H9 (cell line): ENCODE measurements at regions not wholly inside any gene's neighbourhood (a gene's known extent, or its start where the extent isn't known, plus 50 kb on each side); places are given as distances from the start of the nearest gene placed in this dataset.

Experiments
- DNase-seq: peaks from one replicate; pipeline ENCODE4 v3.0.0-alpha.2; 2017
- H2AFZ ChIP-seq: one replicate; pipeline ENCODE4 v1.6.1; 2013; ENCODE audit warnings: mild to moderate bottlenecking, low read length, control low read depth, moderate library complexity
- H2AK5ac ChIP-seq: 2 replicates; pipeline ENCODE4 v1.6.1; 2013; ENCODE audit warnings: low read length, control low read depth, mixed read lengths; ENCODE audit not compliant: insufficient read length
- H2BK120ac ChIP-seq: one replicate; pipeline ENCODE4 v1.6.1; 2013; ENCODE audit warnings: low read depth, mild to moderate bottlenecking, low read length, control low read depth, inconsistent platforms; ENCODE audit not compliant: poor library complexity, severe bottlenecking
- H2BK12ac ChIP-seq: 2 replicates; pipeline ENCODE4 v1.6.1; 2013; ENCODE audit warnings: low read length, control low read depth, mixed read lengths, low read depth; ENCODE audit not compliant: insufficient read length
- H2BK15ac ChIP-seq: 2 replicates; pipeline ENCODE4 v1.6.1; 2013; ENCODE audit warnings: low read depth, low read length, control low read depth
- H2BK20ac ChIP-seq: one replicate; pipeline ENCODE4 v1.6.1; 2013; ENCODE audit warnings: low read depth, mild to moderate bottlenecking, low read length, control low read depth, inconsistent platforms; ENCODE audit not compliant: poor library complexity, severe bottlenecking
- H2BK5ac ChIP-seq: 2 replicates; pipeline ENCODE4 v1.6.1; 2013; ENCODE audit warnings: low read length, control low read depth, mixed read lengths; ENCODE audit not compliant: insufficient read length
- H3K14ac ChIP-seq: 2 replicates; pipeline ENCODE4 v1.6.1; 2013; ENCODE audit warnings: low read length, control low read depth; ENCODE audit not compliant: insufficient read depth
- H3K18ac ChIP-seq: 2 replicates; pipeline ENCODE4 v1.6.1; 2013; ENCODE audit warnings: low read depth, mild to moderate bottlenecking, mixed read lengths, low read length, control low read depth; ENCODE audit not compliant: insufficient read length
- H3K23ac ChIP-seq: 2 replicates; pipeline ENCODE4 v1.6.1; 2013; ENCODE audit warnings: low read length, control low read depth, mixed read lengths, low read depth; ENCODE audit not compliant: insufficient read length
- H3K23me2 ChIP-seq: 2 replicates; pipeline ENCODE4 v1.6.1; 2013; ENCODE audit warnings: low read depth, mild to moderate bottlenecking, mixed read lengths, low read length, control low read depth; ENCODE audit not compliant: insufficient read length, poor library complexity, severe bottlenecking
- H3K27ac ChIP-seq: 2 replicates; pipeline ENCODE4 v1.5.1; 2013; ENCODE audit warnings: low read length, control low read depth, mixed read lengths, low read depth; ENCODE audit not compliant: insufficient read length
- H3K27me3 ChIP-seq: 2 replicates; pipeline ENCODE4 v1.6.1; 2013; ENCODE audit warnings: low read length, control low read depth, inconsistent platforms; ENCODE audit not compliant: insufficient read depth
- H3K4ac ChIP-seq: 2 replicates; pipeline ENCODE4 v1.6.1; 2013; ENCODE audit warnings: low read depth, mild to moderate bottlenecking, control low read depth, inconsistent platforms, low read length, moderate library complexity
- H3K4me1 ChIP-seq: 2 replicates; pipeline ENCODE4 v1.6.1; 2013; ENCODE audit warnings: low read length, control low read depth, inconsistent platforms; ENCODE audit not compliant: insufficient read depth
- H3K4me2 ChIP-seq: 2 replicates; pipeline ENCODE4 v1.6.1; 2013; ENCODE audit warnings: low read length, control low read depth, mixed read lengths; ENCODE audit not compliant: insufficient read length, insufficient read depth
- H3K56ac ChIP-seq: 2 replicates; pipeline ENCODE4 v1.6.1; 2013; ENCODE audit warnings: low read depth, mild to moderate bottlenecking, mixed read lengths, low read length, control low read depth; ENCODE audit not compliant: insufficient read length
- H3K79me1 ChIP-seq: 2 replicates; pipeline ENCODE4 v1.6.1; 2013; ENCODE audit warnings: low read depth, mild to moderate bottlenecking, moderate library complexity, low read length, control low read depth, inconsistent platforms; ENCODE audit not compliant: insufficient read depth, poor library complexity, severe bottlenecking
- H3K79me2 ChIP-seq: 2 replicates; pipeline ENCODE4 v1.6.1; 2013; ENCODE audit warnings: low read length, control low read depth, inconsistent platforms; ENCODE audit not compliant: insufficient read depth
- H3K9ac ChIP-seq: 2 replicates; pipeline ENCODE4 v1.6.1; 2013; ENCODE audit warnings: low read length, control low read depth, mixed read lengths; ENCODE audit not compliant: insufficient read length; ENCODE audit errors: extremely low read depth
- H3K9me3 ChIP-seq: one replicate; pipeline ENCODE4 v1.6.1; 2013; ENCODE audit warnings: low read depth, low read length, inconsistent platforms; ENCODE audit not compliant: control insufficient read depth
- H3T11ph ChIP-seq: one replicate; pipeline ENCODE4 v1.6.1; 2013; ENCODE audit warnings: mild to moderate bottlenecking, low read length, control low read depth, inconsistent platforms
- H4K20me1 ChIP-seq: one replicate; pipeline ENCODE4 v1.6.1; 2013; ENCODE audit not compliant: control insufficient read depth, insufficient read length, insufficient read depth
- H4K5ac ChIP-seq: 2 replicates; pipeline ENCODE4 v1.6.1; 2013; ENCODE audit warnings: low read depth, mild to moderate bottlenecking, mixed read lengths, low read length, control low read depth; ENCODE audit not compliant: insufficient read length
- H4K8ac ChIP-seq: replicated peaks from 2 replicates; pipeline ENCODE4 v1.6.1; 2013; ENCODE audit warnings: low read length, control low read depth, mixed read lengths, low read depth; ENCODE audit not compliant: insufficient read length
- H4K91ac ChIP-seq: 2 replicates; pipeline ENCODE4 v1.6.1; 2013; ENCODE audit warnings: low read depth, mild to moderate bottlenecking, moderate library complexity, mixed read lengths, low read length, control low read depth; ENCODE audit not compliant: insufficient read length
- H3K27ac Mint-ChIP-seq, 3 experiments: 2 replicates in 2 of 3; 3 replicates in 1 of 3; pipeline ENCODE4 v1.8.0; 2020 to 2021; ENCODE audit warnings: mixed read lengths in 3 of 3, mild to moderate bottlenecking in 1 of 3, moderate library complexity in 1 of 3
- H3K27me3 Mint-ChIP-seq: 2 replicates; pipeline ENCODE4 v1.8.0; 2021; ENCODE audit warnings: low read depth, mild to moderate bottlenecking, moderate library complexity, mixed read lengths
- H3K36me3 Mint-ChIP-seq, 3 experiments: 2 replicates in 2 of 3; 3 replicates in 1 of 3; pipeline ENCODE4 v1.8.0; 2020 to 2021; ENCODE audit warnings: low read depth in 3 of 3, mixed read lengths in 3 of 3; ENCODE audit not compliant: insufficient read depth in 1 of 3
- H3K4me1 Mint-ChIP-seq, 2 experiments: 2 replicates each; pipeline ENCODE4 v1.8.0; 2020; ENCODE audit warnings: mixed read lengths in 2 of 2
- H3K4me3 Mint-ChIP-seq, 2 experiments: 2 replicates in 1 of 2; 3 replicates in 1 of 2; pipeline ENCODE4 v1.8.0; 2020 to 2021; ENCODE audit warnings: mild to moderate bottlenecking in 2 of 2, mixed read lengths in 2 of 2, moderate library complexity in 1 of 2
- H3K9me3 Mint-ChIP-seq, 2 experiments: 2 replicates in 1 of 2; 3 replicates in 1 of 2; pipeline ENCODE4 v1.8.0; 2020; ENCODE audit warnings: mild to moderate bottlenecking in 2 of 2, mixed read lengths in 2 of 2, moderate library complexity in 1 of 2
- TF ChIP-seq, protein P1 (sequence below): fragments of 200-600 bp; sonication (generic); conservative IDR thresholded peaks from 3 replicates; pipeline ENCODE4 v1.8.0; 2021; ENCODE audit warnings: antibody characterized with exemption, mild to moderate bottlenecking

DNA sequence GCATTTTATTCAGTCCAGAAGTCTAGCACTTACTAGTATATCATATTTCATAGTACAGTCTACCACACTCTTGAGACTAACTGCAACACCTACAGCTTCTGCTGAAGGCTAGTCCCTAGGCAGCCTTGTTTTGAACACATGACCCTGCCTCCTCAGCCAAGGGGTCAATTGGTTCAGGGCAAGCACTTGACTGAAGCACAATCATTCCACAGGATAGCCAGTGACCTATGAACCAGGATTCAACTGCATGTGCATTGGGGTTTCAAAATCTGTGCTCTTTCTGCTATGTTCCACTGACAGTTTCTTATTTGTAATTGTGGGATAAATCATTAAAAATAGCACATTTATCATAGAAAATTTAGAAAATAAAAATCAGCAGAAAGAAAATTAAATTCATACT, 186.8 kb downstream of the TMEM161B start:
- no peak overlapping the region for H3K4ac ChIP-seq

More for the DNA sequence above, 186.8 kb downstream of the TMEM161B start:
- Histone ChIP-seq H2BK5ac (no peak overlapping the region), H3K14ac (no peak overlapping the region), H4K8ac (no peak overlapping the region), H3K23ac (no peak overlapping the region), H2AK5ac (no peak overlapping the region), H3K9me3 (no peaks in the 10 kb centered on the region), H3K4me1 (no peaks in the 10 kb centered on the region), H3K27ac (no peak overlapping the region), H2BK20ac (no peak overlapping the region), H3K79me2 (no peaks in the 10 kb centered on the region), H3K9ac (no peak overlapping the region), H2BK12ac (no peak overlapping the region), H2BK120ac (no peak overlapping the region), H3K4me2 (no peak overlapping the region), H3K79me1 (no peaks in the 10 kb centered on the region), H3K56ac (no peak overlapping the region), H4K91ac (no peak overlapping the region), H4K20me1 (no peaks in the 10 kb centered on the region), H4K5ac (no peak overlapping the region), H3T11ph (no peak overlapping the region), H3K27me3 (no peaks in the 10 kb centered on the region), H3K18ac (no peak overlapping the region), H2BK15ac (no peak overlapping the region), H3K23me2 (no peaks in the 10 kb centered on the region), H2AFZ (no peak overlapping the region)
- no peak overlapping the region for H3K4me3 Mint-ChIP-seq
- H3K9me3 Mint-ChIP-seq = peaks cover under 1 to 18% of the 10 kb centered on the region in 2 experiments
- peaks cover 0 to 3% of the 10 kb centered on the region in 2 experiments; a peak in 2 of 4 replicates for H3K4me1 Mint-ChIP-seq
- TF ChIP-seq, protein P1, sequence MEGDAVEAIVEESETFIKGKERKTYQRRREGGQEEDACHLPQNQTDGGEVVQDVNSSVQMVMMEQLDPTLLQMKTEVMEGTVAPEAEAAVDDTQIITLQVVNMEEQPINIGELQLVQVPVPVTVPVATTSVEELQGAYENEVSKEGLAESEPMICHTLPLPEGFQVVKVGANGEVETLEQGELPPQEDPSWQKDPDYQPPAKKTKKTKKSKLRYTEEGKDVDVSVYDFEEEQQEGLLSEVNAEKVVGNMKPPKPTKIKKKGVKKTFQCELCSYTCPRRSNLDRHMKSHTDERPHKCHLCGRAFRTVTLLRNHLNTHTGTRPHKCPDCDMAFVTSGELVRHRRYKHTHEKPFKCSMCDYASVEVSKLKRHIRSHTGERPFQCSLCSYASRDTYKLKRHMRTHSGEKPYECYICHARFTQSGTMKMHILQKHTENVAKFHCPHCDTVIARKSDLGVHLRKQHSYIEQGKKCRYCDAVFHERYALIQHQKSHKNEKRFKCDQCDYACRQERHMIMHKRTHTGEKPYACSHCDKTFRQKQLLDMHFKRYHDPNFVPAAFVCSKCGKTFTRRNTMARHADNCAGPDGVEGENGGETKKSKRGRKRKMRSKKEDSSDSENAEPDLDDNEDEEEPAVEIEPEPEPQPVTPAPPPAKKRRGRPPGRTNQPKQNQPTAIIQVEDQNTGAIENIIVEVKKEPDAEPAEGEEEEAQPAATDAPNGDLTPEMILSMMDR = no peak
- DNase-seq = no peak
- no peaks in the 10 kb centered on the region for H3K27me3 Mint-ChIP-seq
- H3K36me3 Mint-ChIP-seq = peaks cover 0 to 2% (median 0%) of the 10 kb centered on the region in 3 experiments; a peak in 2 of 7 replicates
- H3K27ac Mint-ChIP-seq = no peak overlapping the region
